ENCODE measurements at regions not wholly inside any gene's neighbourhood (a gene's known extent, or its start where the extent isn't known, plus 50 kb on each side); places are given as distances from the start of the nearest gene placed in this dataset.

DNA sequence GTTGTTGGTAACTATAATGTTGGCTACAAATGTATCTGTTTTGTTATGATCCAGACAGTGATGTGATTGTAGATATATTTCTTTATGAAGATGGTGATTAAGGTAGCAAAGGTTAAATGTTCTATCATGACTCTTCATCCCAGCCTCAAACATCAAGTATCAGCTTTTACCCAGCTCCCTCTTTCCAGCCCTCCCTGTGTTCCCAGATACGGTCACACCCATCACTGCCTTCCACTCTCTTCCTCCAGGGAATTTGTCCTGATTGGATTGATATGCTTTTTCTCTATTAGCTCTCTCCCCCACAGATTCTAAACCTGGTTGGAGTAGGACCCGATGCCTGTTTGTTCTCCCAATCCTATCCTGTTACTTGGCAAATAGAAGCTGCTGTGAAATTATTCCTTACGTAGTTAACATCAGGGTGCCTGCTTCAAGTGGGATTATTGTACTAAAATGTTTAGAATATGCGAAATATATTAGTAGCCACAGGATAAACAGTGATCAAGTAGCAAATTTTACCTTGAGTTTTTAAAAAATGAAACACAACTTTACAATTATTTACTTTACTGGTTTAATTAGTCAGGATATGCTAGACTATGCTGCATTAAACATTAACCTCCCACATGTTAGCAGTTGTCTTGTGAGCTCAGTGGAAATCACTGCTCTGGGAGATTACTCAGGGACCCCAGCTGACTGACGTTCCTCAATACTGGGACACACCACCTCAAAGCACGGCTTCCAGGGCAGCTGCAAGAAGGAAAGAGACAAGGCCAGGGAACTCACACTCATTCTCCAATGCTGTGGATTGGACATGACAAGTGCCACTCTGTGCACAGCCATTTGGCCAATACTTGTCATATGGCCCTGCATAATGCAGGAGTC lies 165.3 kb downstream of the ALX1 start:
- no peak overlapping the region for H3K4me3 Mint-ChIP-seq
- TF ChIP-seq, protein P1, sequence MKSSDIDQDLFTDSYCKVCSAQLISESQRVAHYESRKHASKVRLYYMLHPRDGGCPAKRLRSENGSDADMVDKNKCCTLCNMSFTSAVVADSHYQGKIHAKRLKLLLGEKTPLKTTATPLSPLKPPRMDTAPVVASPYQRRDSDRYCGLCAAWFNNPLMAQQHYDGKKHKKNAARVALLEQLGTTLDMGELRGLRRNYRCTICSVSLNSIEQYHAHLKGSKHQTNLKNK (CRISPR knock-in tag; IDR thresholded peaks at IDR 0.05) = no peak
- TF ChIP-seq ZNF416 (CRISPR knock-in tag; IDR thresholded peaks at IDR 0.05) (no peak), TP53 (CRISPR knock-in tag; IDR thresholded peaks at IDR 0.05) (no peak), SMAD4 (CRISPR knock-in tag; IDR thresholded peaks at IDR 0.05) (no peak), KAT7 (CRISPR knock-in tag; IDR thresholded peaks at IDR 0.05; ENCODE audit: borderline replicate concordance) (no peak), NR1H2 (CRISPR knock-in tag; IDR thresholded peaks at IDR 0.05) (no peak), OVOL2 (CRISPR knock-in tag; IDR thresholded peaks at IDR 0.05; ENCODE audit: borderline replicate concordance) (no peak), TEAD4 (CRISPR knock-in tag; IDR thresholded peaks at IDR 0.05) (no peak), ESRRA (CRISPR knock-in tag; IDR thresholded peaks at IDR 0.05; ENCODE audit: borderline replicate concordance) (no peak), GABPB1 (CRISPR knock-in tag; IDR thresholded peaks at IDR 0.05) (no peak), ELF4 (CRISPR knock-in tag; IDR thresholded peaks at IDR 0.05; ENCODE audit: low read depth) (no peak), RELA (CRISPR knock-in tag; IDR thresholded peaks at IDR 0.05; ENCODE audit: borderline replicate concordance) (no peak), NR3C1 (CRISPR knock-in tag; conservative IDR thresholded peaks at IDR 0.05; ENCODE audit: low read depth) (no peak), TEAD1 (CRISPR knock-in tag; IDR thresholded peaks at IDR 0.05) (no peak), GTF2I (CRISPR knock-in tag; conservative IDR thresholded peaks at IDR 0.05) (no peak), ZBTB21 (CRISPR knock-in tag; IDR thresholded peaks at IDR 0.05; ENCODE audit: borderline replicate concordance) (no peak)
- TF ChIP-seq, protein P2, sequence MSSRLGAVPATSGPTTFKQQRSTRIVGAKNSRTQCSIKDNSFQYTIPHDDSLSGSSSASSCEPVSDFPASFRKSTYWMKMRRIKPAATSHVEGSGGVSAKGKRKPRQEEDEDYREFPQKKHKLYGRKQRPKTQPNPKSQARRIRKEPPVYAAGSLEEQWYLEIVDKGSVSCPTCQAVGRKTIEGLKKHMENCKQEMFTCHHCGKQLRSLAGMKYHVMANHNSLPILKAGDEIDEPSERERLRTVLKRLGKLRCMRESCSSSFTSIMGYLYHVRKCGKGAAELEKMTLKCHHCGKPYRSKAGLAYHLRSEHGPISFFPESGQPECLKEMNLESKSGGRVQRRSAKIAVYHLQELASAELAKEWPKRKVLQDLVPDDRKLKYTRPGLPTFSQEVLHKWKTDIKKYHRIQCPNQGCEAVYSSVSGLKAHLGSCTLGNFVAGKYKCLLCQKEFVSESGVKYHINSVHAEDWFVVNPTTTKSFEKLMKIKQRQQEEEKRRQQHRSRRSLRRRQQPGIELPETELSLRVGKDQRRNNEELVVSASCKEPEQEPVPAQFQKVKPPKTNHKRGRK (CRISPR knock-in tag; IDR thresholded peaks at IDR 0.05; ENCODE audit: borderline replicate concordance) = no peak
- TF ChIP-seq, protein P3, sequence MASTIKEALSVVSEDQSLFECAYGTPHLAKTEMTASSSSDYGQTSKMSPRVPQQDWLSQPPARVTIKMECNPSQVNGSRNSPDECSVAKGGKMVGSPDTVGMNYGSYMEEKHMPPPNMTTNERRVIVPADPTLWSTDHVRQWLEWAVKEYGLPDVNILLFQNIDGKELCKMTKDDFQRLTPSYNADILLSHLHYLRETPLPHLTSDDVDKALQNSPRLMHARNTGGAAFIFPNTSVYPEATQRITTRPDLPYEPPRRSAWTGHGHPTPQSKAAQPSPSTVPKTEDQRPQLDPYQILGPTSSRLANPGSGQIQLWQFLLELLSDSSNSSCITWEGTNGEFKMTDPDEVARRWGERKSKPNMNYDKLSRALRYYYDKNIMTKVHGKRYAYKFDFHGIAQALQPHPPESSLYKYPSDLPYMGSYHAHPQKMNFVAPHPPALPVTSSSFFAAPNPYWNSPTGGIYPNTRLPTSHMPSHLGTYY (CRISPR knock-in tag; IDR thresholded peaks at IDR 0.05) = no peak
- TF ChIP-seq, protein P4, sequence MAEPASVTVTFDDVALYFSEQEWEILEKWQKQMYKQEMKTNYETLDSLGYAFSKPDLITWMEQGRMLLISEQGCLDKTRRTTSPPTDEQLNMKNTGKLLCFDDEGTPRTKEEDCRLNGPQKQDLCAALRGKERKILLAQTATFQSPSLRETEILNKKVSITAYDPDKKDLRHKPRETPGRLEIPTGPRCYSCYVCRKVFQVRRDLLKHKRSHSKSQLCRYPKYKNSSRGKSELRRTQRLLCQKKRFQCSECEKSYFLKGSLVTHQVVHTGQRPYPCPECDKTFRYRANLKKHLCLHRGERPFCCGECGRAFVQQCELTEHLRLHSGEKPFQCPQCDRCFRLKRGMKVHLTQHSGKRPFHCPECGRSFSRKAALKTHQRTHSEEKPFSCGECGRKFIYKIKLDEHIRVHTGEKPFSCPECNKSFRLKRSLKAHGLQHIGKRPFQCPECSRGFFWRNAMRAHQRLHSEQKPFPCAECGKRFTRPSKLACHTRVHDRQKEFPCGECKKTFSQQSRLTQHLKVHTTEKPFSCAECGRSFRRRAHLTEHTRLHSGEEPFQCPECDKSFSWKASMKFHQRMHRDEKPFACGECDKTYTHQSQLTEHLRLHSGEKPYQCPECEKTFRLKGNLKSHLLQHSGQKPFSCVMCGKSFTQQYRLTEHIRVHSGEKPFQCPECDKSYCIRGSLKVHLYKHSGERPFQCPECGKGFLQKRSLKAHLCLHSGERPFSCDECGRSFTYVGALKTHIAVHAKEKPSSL (CRISPR knock-in tag; conservative IDR thresholded peaks at IDR 0.05) = no peak
- TF ChIP-seq, protein P5, sequence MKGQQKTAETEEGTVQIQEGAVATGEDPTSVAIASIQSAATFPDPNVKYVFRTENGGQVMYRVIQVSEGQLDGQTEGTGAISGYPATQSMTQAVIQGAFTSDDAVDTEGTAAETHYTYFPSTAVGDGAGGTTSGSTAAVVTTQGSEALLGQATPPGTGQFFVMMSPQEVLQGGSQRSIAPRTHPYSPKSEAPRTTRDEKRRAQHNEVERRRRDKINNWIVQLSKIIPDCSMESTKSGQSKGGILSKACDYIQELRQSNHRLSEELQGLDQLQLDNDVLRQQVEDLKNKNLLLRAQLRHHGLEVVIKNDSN (CRISPR knock-in tag; IDR thresholded peaks at IDR 0.05) = no peak
- no peak overlapping the region for H3K27ac Mint-ChIP-seq
- no peaks in the 10 kb centered on the region for H3K36me3 Mint-ChIP-seq
- peaks cover 17% of the 10 kb centered on the region for H3K4me1 Mint-ChIP-seq
- peaks cover 4% of the 10 kb centered on the region; the same call in 1 of the 2 replicates for H3K9me3 Mint-ChIP-seq
- ChIA-PET POLR2A (no interaction called here), CTCF (interaction anchor here (1.2 kb wide), 1 partner anchor 289 kb away, joined by 3 read pairs; no protein-coding TSS in a partner anchor)
- ATAC-seq (peak; percentile 16), DNase-seq (ENCODE audit: low spot score) (no peak)
- no peaks in the 10 kb centered on the region for H3K27me3 Mint-ChIP-seq (ENCODE audit: low read depth)

Data from WTC11 (cell line).